ENCODE measurements at regions not wholly inside any gene's neighbourhood (a gene's known extent, or its start where the extent isn't known, plus 50 kb on each side); places are given as distances from the start of the nearest gene placed in this dataset.

DNA sequence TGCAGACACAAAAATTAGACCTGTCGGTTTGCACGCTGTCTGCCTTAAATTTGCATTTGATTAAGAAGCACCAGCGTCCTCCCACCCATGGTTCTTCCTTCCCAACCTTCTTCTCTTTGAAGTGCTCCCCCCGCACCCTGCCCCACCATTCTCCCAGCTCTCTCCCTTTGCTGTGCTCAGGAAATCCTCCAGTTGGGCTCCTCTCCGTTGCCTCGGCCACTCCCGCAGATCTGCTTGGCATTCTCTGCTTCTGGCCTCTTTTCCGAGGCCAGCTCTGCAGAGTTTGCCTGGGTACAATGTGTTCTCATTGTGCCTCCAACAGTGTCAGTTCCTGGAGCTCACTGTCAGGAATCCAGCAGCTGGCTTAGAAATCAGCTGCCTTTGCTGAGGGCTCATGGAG, 126.1 kb downstream of the NAV1 start:
- TF ChIP-seq, protein P1, sequence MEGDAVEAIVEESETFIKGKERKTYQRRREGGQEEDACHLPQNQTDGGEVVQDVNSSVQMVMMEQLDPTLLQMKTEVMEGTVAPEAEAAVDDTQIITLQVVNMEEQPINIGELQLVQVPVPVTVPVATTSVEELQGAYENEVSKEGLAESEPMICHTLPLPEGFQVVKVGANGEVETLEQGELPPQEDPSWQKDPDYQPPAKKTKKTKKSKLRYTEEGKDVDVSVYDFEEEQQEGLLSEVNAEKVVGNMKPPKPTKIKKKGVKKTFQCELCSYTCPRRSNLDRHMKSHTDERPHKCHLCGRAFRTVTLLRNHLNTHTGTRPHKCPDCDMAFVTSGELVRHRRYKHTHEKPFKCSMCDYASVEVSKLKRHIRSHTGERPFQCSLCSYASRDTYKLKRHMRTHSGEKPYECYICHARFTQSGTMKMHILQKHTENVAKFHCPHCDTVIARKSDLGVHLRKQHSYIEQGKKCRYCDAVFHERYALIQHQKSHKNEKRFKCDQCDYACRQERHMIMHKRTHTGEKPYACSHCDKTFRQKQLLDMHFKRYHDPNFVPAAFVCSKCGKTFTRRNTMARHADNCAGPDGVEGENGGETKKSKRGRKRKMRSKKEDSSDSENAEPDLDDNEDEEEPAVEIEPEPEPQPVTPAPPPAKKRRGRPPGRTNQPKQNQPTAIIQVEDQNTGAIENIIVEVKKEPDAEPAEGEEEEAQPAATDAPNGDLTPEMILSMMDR (IDR thresholded peaks at IDR 0.05; ENCODE audit: extremely low read depth, missing control alignments): no peak
- no peak for DNase-seq (ENCODE audit: low spot score)

DNA sequence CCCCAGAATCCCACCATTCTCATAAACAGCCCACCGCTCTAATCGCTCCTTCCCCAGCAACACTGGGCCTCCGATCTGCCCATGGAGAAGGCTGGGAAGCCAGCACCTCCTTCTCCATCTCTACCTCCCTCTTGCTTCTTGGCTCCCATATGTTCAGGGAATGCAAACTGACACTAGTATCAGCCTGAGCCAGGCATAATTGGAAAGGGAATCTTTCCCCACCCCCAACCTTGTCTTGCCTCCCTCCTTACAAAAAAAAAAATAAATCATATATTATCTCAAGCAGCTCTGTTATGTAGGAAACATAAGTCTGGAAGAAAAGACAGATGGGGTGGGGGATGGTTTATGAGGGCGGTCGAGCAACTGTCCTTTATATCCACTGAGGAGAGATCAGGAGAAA, 127.2 kb downstream of the NAV1 start:
- TF ChIP-seq, protein P1 (IDR thresholded peaks at IDR 0.05; ENCODE audit: extremely low read depth, missing control alignments): no peak

DNA sequence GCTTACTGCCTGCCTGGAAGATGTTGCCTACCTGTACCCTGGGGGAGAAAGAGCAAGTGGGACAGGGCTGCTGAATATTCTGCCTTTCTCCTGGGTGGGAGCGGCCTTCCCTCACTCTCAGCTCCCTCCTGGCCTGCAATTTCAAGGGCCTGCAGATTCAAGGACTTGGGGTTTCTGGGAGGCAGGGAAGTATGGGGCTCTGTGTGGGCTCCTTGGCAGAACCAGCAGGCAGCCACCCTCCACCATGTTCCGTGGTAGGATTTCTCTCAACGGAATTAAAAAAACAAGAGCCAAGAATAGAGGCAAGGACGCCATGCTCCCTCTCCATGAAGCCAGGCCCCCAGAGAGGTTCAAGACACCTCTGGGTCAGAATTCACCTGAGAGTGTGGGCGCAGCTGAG, 127.7 kb downstream of the NAV1 start:
- DNase-seq (ENCODE audit: low spot score): no peak
- TF ChIP-seq, protein P1 (IDR thresholded peaks at IDR 0.05; ENCODE audit: extremely low read depth, missing control alignments): no peak

More for the DNA sequence above, 127.2 kb downstream of the NAV1 start:
- DNase-seq (ENCODE audit: low spot score): no peak

DNA sequence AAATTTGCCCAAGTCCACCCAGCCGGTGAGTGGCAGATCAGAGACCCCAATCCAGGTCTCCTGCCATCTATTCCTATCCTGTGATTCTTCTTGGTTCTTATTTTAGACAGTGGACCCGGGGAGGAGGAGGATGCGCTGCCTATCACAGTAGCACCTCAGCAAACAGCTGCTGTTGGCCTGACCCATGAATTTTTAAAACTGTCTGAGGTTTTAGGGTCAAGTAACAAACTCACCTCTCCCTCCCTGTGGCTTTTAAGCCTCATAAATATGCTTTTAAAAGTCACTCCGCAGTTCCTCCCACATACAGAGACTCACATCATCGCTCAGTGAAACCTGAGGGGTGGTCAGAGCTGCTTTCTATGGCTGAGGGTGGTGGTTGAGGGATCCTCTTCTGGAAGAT, 128.6 kb downstream of the NAV1 start:
- DNase-seq (ENCODE audit: low spot score): no peak
- TF ChIP-seq, protein P1 (IDR thresholded peaks at IDR 0.05; ENCODE audit: extremely low read depth, missing control alignments): no peak

DNA sequence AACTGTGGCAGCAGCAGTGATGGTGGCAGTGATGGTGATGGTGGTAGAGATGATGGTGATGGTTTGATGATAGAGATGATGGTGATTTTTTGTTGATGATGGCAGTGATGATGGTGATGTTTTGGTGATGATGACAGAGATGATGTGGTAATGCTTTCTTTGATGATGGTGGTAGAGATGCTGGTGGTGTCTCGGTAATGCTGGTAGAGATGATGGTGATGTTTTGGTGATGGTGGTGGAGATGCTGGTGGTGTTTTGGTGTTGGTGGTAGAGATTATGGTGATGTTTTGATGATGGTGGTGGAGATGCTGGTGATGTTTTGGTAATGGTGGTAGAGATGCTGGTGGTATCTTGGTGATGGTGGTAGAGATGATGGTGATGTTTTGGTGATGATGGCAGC, 131.6 kb downstream of the NAV1 start:
- TF ChIP-seq, protein P1 (IDR thresholded peaks at IDR 0.05; ENCODE audit: extremely low read depth, missing control alignments): no peak
- no peak for DNase-seq (ENCODE audit: low spot score)

DNA sequence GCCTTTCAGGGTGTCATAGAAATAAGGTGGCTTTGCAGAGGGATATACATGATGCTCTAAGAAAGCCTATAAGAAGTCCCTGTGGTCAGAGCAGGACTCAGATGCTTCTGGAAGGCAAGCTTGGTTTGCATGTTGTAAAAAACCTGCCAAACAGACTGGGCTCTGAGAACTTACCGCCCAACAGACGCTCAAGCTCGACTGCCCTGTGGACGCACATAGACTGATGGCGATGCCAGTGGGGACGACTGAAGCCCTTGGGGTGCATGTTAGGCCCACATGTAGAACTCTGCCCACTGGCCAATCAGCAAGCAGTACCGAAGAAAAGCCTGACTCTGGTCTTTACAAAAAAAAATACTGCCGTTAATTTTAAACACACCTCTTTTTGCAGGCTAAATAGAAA, 133.8 kb downstream of the NAV1 start:
- TF ChIP-seq, protein P1 (IDR thresholded peaks at IDR 0.05; ENCODE audit: extremely low read depth, missing control alignments): no peak
- no peak for DNase-seq (ENCODE audit: low spot score)

DNA sequence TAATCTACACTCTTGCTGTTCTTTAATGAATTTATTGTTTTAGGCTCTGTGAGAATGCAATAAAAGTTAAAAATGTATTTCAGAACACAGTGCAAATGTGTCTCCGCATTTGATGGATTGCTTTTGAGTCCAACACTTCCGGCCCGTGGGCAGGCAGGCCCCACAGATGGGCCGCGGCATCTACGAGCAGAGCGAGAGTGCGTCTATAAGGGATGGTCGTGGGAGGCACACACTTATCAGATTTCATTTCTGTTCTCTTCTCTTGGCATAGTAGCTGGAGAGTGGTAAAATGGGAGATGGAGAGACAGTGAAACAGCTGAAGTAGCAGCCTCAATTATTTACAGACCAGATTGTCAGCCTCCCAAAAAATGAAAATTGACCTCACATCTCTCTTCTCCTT, 134.2 kb downstream of the NAV1 start:
- DNase-seq (ENCODE audit: low spot score): no peak
- TF ChIP-seq, protein P1 (IDR thresholded peaks at IDR 0.05; ENCODE audit: extremely low read depth, missing control alignments): no peak

Measured in GM20000 (cell line).